ENCODE measurements at regions not wholly inside any gene's neighbourhood (a gene's known extent, or its start where the extent isn't known, plus 50 kb on each side); places are given as distances from the start of the nearest gene placed in this dataset.

DNA sequence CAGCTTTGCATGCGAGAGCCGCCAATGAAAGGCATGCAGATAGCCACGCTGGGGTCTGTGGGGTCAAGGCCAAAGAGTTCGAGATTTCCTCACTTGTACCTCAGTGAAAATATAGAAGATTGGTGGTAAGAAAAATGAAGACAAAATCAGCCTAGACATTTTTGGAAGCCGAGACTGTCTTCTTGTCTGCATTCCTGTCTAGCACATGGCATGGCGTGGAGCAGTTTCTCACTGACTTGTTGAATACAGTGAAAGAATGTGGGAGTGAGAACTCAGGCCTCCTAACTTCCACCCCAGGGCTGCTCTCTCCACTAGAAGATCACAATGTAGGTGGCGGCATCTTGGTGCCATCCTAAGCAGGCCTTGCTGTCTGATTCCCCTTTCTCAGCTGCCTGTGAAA, 740.8 kb upstream of the HS6ST1 start:
- no peak for DNase-seq

DNA sequence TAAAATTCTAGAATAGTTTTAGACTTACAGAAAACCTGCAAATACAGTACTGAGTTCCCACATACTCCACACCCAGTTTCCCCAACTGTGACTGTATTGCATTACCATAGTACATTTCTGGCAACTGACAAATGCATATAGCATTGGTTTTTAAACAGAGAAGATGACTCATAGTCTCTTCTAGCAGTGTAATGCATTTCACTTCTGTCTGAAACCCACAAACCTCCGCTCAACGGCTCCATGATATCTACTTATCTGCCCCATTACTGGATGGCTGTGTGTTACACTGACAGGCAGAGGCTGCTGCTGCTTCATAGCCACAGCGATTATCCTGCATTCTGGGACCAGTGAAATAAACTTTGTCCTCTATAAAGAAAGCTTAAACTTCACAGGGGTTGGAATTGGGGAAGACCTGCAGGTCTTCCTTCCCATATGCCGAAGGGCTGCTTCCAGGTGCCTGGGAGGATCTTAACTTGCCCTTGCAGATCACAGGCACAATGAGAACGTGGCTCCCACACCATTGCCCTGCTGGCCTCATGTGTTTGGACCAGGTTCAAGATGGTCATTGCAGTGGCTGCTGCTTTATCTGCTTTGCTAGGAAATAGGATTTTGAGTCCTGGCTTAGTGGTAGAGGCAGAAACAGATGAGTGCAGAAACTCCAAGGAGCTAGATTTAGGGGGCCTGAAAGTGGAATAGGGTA, 742.6 kb upstream of the HS6ST1 start:
- DNase-seq: no peak

DNA sequence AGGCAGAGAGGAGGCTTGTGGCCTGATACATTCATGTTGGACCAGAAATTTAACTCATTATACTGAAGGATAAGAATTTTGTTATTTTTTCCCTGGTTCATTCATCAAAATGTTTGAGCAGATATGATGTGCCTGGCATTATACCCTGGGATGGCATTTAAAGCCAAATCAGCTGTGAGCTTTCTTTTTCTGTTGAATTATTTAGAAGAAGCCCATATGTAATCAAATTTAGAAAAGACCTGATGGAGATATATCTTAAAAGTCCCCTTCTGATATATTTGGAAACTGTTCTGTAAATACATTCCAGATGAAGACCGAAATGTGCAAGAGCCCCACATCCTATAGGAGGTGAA, 743.1 kb upstream of the HS6ST1 start:
- no peak for DNase-seq

DNA sequence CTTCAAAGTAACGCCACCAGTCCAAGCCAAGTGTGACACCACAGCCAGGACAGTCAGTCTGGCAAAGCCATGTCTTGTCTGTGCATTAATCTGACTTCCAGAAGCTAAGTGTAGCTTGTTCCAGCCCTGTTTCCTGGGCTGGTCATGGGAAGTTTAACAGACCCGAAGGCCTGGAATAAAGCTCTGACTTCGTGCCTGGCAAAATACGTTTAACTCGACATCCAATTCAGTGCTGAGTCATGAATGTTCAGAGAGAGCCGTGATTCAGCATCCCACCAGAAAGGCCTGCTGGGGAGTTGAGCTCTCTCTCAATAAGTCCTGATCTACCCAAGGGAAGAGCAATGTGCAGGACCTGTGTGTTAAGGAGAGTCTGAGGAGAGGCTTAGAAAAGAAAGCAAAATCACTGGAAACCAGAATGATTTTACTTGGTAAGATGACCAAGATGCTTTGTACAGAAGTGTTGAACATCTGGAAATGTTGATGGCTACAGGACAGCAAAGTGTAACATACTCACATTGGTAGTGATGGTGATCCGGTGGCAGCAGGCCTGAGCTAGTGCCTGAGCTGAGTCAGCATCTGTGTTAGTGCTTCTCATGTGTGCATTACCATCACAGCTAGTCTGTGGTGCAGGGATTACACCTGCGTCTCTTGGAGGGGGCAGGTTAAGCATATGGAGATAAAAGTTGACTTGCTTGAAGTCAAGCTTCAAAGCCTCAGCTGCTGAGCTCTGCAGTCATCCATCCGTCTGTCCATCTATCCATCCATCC, 743.7 kb upstream of the HS6ST1 start:
- no peak for DNase-seq

DNA sequence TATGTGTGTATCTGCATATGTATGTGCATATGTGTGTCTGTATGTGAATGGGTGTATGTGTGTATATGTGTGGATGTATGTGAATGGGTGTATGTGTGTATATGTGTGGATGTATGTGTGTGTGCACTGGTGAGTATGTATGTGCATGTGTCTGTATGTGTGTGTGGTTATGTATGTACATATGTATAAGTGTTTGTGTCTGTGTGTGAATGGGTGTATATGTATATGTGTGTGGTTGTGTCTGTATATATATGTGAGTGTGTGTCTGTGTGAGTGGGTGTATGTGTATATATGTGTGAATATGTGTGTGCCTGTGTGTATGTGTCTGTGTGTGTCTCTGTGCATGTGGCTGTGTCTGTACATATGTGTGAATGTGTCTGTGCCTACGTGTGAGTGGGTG, 748.4 kb upstream of the HS6ST1 start:
- no peak for DNase-seq

DNA sequence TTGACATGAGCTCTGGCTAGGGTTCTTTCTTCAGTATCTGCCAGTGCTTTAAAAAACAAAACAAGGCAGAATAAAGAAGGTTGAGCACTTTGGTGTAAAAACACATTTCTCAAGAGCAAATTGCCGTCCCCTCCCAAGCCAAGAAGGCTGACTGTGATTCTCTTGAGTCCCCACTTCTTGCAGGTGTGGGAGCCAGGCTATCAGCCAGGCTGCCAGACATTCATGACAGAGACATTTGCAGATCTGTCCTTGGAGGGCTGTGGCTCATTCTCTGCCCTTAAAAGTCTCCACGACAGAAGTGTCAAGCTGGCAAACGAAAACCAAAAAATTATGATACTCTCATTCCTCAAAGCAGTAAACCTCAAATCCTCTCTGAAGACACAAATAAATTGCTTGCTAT, 749.3 kb upstream of the HS6ST1 start:
- DNase-seq: no peak

DNA sequence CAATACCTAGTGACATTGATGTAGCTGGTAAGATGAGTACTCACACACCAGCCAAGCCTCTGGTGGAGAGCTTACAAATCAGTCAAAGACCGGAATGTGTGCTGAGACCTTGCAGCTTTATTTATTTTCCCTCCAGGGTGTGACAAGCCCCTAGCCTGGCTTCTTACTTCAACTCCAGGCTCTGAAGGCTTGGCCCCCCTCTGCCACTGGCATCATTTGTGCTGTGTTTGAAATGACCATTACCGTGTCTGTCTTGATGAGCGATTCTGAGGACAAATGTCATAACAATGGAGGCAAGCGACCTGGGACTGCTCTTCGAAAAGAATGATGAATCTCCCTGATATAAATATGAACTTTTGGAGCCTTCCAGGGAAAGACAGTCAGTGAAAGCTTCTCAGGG, 749.9 kb upstream of the HS6ST1 start:
- no peak for DNase-seq

DNA sequence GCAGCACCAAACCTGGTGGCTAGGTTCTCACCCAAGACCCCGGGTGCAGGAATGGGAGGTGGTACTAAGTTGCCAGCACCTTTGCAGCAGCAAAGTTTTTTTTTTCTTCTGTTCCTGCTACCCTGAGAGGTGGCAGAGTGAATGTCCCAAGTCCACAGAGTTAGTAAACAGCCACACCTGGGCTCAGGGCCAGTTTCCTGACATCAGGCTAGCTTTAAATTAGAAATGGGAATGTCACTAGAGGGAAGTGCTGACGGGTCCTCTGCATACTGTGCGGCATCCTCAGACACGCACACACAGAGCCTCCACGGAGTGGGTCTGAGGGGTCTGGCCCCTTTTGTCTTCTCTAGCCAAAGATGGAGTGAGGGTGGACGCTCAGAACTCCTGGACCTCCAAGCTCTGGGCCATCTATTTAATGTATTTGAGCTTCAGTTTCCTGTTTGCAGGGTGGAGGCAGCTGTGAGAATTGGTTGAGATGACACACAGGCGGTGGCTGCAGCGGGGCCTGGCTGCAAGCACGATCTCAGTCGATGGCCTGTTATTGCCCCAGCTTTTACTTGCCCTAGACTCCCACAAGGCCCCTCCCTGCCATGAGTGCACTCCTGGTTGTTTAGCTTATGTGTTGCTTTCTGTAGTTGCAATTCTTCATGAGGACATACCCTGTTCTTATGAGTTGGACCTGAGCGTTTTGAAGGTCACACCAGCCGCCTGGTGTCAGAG, 751.4 kb upstream of the HS6ST1 start:
- no peak for DNase-seq

DNA sequence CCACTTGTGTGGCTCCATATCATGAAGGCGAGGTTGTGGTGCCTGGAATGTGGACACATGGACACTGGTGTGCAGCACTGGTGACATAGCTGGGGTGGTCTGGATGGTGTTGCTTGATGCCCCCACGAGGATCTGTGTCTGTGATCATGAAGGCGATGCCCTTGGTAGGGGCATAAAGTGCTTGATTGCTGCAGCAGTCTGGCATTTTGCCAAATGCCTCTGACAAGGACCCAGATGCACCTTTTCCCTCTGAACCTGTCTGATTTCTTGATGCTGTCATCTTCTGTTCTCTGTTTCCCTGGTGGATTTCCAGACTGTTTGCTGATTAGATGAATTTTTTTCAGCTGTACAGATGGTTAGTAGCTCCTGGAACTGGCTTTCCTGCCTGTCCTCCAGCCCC, 752.0 kb upstream of the HS6ST1 start:
- no peak for DNase-seq

DNA sequence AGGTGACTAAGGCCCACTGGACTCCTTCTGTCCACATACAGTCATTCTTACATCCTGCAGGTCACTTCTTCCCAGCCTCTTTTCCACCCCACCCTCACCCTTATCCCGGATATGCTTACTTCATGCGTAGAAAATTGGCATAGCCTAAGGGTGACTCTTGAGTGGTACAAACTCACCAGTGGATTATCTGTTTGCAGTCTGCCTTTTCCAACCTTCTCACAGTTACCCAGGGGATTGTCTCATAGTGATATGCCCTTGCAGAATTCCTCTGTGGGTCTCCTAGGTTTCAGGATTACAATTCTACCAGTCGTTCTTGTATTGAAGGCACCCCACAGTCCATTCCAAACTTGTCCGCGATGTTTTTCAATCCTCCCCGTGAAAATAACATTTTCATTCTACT, 752.9 kb upstream of the HS6ST1 start:
- DNase-seq: no peak

DNA sequence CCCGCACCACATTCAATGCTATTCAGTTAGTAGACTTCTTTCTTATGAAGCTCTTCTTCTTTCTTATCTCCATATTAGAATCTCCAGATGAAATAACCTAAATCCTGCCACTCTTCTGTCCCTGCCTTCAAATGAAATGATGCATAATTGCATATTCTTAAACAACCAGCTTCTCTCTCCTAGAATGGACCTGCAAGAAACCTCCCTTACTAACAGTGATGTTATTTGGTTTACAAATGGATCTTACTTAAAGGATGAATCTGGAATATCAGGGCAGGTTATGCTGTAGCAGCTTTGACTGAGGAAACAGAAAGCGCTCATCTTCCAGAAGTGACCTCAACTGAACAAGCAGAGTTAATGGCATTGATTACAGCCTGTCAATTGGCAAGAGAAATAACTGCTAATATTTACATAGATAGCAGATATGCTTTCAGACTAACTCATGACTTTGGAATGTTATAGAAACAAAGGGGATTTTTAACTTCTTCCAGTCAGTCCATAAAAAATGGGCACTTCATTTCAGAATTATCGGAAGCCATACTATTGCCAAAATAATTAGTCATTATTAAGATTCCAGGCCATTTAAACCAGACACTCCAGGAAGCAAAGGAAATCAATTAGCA, 755.7 kb upstream of the HS6ST1 start:
- DNase-seq: no peak

DNA sequence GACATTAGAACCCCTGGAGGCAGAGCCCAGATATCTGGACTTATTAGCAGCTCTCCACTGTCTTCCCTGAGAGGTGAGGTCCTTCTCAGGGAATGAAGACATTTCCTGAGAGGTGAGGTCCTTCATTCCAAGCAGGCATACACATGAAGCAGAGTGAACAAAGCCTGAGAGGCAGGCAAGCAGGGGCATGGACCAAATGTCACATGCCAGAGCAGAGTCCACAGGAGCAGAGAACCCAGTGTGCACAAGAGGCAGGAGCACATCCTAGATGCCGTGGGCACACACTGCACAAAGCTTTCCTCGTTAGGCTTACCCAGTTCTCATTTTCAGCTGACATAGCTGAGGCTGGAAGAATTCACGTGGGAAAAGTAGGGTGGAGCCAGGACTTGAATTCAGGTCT, 759.9 kb upstream of the HS6ST1 start:
- DNase-seq: no peak

DNA sequence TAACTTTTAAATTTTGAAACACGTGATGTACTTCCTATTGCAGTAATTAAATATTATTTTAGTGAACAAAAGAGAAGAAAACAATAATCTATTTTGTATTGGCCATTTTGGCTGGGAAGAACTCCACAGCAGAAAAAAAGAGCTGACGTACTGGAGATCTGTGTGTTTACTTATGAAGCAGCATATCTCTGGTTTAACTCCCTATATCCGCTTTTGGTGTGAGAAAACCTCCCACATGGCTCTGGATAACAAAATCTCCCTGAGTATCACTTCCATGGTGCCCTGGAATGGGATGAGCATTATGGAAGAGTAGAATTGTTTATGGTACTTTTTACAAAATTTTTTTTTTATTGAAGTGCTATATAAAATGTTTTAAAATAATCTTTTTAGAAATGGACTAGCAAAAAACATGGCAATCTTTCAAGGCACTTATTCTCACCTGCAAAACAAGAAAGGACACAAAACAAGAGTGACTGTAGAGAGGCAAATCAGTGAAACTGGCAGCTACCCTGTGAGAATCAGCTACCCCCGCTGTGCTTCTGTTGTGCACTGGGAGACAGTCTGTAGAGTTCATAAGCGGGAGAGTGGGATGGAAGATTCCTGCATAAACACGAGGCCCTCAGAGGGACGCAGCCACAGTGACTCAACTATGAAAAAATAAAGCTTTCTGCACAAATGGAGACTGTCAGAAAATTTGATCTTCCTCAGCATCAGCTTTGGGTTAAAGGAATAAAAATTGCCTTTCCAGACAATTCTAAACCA, 762.2 kb upstream of the HS6ST1 start:
- DNase-seq: no peak

DNA sequence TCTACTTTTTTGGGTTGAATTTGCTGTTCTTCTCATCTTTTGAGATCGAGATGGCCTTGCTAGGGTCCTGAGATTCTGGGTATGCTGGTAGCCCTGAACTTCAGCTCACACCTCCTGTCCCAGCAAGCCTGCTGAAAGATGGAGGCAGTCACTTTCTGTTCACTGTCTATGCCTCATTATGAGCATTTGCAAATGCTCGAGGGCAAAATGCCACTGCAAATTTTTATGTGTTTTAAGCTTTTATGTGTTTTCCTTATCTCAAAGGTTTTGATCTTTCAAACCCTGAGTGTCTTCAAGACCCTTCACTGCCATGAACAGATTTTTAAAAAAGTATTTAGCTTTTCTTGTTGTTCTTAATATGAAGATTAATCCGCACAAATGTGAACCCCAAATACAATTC, 766.7 kb upstream of the HS6ST1 start:
- no peak for DNase-seq

DNA sequence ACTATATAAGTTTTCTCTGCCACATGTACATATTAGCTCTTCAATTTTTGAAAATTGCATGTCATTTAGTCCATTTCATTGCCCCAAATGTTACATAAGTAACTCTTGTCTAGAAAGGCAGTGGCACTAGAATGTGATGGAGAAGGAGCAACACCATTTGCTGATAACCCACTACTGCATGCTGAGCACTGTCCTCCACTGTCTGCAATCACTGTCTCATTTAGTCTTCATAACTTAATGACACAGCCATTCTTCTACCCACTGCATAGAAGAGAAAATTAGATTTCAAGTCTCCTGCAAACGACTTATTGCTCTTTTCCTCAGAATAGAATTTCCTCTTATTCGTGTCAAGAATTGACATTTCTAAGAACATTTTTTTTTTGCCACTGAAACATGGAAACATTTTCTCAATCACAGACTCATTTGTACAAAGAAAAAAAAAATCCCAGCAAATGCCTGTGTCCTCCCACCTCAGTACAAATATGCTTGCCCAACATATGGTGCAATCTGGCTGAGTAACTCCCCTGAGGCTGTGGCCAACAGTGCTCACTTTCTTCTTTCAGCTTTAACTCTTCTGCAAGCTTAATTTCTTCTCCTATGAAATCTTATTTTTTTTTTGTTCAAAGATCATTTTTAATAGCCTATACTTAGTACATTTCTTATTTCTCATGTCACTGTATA, 768.6 kb upstream of the HS6ST1 start:
- DNase-seq: no peak

DNA sequence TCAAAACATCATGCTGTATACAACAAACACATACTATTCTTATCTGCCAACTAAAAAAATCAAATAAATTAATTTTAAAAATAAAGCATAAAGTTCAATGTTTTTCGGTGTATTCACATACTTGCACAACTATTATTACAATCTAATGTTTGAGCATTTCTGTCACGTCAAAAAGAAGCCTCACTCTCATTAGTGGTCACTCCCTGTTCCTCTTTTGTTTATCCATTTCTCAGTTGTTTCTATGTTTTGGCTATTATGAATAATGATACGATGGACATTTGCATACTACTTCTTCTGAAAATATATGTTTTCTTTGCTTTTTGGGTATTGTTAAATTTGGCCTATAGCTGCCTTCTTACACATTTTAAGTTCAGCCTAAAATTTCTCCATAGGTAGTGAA, 773.0 kb upstream of the HS6ST1 start:
- no peak for DNase-seq

DNA sequence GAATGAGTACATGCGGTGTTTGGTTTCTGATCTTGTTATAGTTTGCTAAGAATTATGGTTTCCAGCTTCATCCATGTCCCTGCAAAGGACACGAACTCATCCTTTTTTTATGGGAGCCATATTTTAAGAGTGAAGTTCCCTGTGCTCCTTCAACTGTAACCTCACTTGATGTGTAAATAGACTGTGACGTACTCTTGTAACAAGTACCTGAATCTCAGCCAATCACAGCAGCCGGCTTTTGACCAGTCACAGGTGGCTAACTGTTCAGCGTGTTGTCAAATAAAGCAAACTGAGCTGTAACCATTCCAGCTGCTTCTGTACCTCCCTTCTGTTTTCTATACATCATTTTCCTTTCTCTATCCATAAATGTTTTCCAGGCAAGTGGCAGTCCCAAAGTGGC, 774.3 kb upstream of the HS6ST1 start:
- no peak for DNase-seq

DNA sequence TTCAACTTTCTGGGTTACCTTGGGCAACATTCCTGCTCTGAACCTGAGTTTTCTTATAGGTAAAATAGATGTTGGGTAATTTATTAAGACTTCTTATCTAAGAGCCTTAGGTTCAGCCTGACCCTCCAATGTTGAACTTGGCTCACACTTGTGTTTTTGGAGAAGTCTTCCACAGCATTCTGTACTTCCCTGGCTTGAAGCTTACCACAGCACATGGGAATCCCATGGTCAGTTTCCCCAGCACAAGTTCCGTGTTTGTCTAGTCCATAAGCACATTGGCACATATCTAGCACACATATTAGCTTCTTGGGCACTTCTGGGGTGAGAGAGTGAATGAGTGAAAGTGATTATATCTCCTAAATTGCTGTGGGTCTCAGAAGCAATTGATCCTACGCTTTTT, 782.5 kb upstream of the HS6ST1 start:
- no peak for DNase-seq

DNA sequence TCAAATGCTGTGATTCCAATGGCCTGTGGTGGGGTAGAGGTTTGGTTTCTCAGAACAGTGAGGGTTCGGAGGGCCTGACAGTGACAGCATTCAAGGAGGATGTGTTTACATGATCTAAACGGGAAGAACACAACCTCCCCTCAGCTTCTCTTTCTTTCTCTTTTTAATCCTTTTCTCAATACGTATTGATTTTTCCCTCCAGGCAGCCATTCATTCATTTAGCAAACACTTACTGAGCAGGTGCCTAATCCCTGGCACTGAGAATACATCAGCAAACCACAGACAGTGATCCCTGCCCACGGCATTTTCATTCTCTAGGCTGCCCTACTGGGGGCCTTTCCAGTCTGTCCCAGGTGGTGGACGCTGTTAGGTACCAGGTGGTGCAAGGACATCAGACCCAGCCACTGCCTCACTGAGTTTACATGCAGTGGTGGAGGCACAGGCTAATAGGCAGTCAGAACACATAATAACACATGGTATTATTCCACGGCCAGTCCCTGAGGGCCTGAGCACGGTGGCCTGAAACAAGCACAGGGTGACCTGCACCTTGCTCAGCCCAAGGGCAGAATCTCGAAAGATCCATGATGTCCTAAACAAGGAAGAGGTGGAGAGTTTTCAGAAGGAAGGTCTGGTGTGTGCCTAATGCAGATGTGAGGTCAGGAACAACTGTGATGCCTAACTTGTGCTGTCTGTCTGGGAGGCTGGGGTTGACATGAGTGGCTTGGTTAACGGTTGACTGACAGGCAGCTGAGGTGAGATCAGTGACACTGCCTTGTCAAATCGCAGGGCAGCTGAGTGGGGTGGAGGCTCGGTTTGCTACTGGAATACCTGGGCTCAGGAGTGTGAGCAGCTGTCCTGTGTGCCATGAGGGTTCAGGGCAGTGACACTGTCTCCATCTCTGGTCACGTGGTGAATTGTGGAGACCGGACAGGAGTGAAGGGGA, 785.5 kb upstream of the HS6ST1 start:
- DNase-seq: no peak

DNA sequence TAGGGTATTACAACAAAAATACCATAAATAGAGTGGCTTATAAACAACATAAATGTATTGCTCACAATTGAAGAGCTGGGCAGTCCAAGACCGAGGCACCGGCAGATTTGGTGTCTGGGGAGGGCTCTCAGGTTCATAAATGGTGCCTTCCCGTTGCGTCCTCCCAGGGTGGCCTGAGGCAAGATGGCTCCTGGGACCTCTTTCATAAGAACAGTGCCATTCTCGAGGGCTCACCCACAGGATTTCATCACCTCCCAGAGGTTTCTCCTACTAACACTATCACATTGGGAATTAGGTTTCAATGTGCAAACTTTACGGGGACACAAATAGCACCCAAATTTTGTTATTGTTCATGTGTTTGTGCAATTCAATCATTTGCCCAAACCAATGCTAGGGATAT, 793.5 kb upstream of the HS6ST1 start:
- DNase-seq: no peak

DNA sequence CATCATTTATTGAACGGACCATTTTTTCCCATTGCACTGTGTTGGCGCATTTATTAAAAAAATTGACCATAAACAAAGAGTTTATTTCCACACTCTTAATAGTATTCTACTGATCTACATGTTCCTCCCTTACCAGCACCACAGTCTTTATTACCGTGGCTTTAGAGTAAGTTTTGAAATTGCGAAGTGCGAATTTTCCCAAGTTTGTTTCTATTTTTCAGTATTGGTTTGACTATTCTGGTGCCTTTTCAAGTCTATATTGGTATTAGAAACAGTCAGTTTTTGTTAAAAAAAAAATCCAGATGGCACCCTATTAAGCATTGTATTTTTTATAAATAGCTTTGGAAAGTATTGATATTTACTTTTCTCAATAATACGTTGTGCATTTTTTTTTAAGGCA, 795.1 kb upstream of the HS6ST1 start:
- no peak for DNase-seq

Data from stimulated activated CD4-positive, alpha-beta T cell treated with anti-CD3 and anti-CD28 coated beads, Interleukin-4, amount 100 ng/mL, for 4 hours (primary cell).